NCI-H1105 (cell line): ENCODE measurements at regions not wholly inside any gene's neighbourhood (a gene's known extent, or its start where the extent isn't known, plus 50 kb on each side); places are given as distances from the start of the nearest gene placed in this dataset.
"Not testable (repeated sequence)": the region's sequence is repeated elsewhere in the genome, so short reads cannot be mapped to it uniquely, and the experiment has no call there.

ENCODE experiments used
- DNase-seq: peaks from one replicate; lab custom pipeline; 2025; lab: John Stamatoyannopoulos, UW

- DNase-seq, result not testable (repeated sequence)
Observed at GRCh38 chrX:131893857-131894256, 129.2 kb upstream of the STK26 start.

- DNase-seq, result no peak
Observed at GRCh38 chrX:131894995-131895394, 128.1 kb upstream of the STK26 start.

- no peak for DNase-seq
Observed at GRCh38 chrX:131895807-131896206, 127.3 kb upstream of the STK26 start.

GRCh38 chrX:131901546-131901945 lies 121.6 kb upstream of the STK26 start:
- DNase-seq, result peak; percentile 1

GRCh38 chrX:131907488-131908314 lies 115.4 kb upstream of the STK26 start:
- DNase-seq, result no peak

GRCh38 chrX:131910586-131910985 lies 112.5 kb upstream of the STK26 start:
- DNase-seq, result peak; percentile 1

GRCh38 chrX:131915488-131915887 lies 107.6 kb upstream of the STK26 start:
- DNase-seq, result no peak

- DNase-seq, result no peak
Observed at GRCh38 chrX:131917588-131917987, 105.5 kb upstream of the STK26 start.

- DNase-seq, result no peak
Observed at GRCh38 chrX:131918839-131919238, 104.3 kb upstream of the STK26 start.

- no peak for DNase-seq
Observed at GRCh38 chrX:131923614-131924250, 99.4 kb upstream of the STK26 start.

- DNase-seq, result no peak
Observed at GRCh38 chrX:131938749-131939148, 84.4 kb upstream of the STK26 start.

GRCh38 chrX:131942034-131942433 lies 81.1 kb upstream of the STK26 start:
- no peak for DNase-seq

GRCh38 chrX:131944936-131945902 lies 77.9 kb upstream of the STK26 start:
- no peak for DNase-seq

GRCh38 chrX:131951166-131951565 lies 71.9 kb upstream of the STK26 start:
- no peak for DNase-seq

GRCh38 chrX:131955099-131955777 lies 67.9 kb upstream of the STK26 start:
- DNase-seq, result no peak

- DNase-seq, result no peak
Observed at GRCh38 chrX:131958724-131959123, 64.4 kb upstream of the STK26 start.

GRCh38 chrX:131970347-131970746 lies 52.8 kb upstream of the STK26 start:
- DNase-seq, result no peak
